ENCODE measurements at regions not wholly inside any gene's neighbourhood (a gene's known extent, or its start where the extent isn't known, plus 50 kb on each side); places are given as distances from the start of the nearest gene placed in this dataset.

GRCh38 chr13:61149331-61149730 is 266.3 kb downstream of the PCDH20 start:
- no peak for TF ChIP-seq POLR2A (IDR thresholded peaks at IDR 0.05; ENCODE audit: low read length)
- no peak for TF ChIP-seq GATA1 (IDR thresholded peaks at IDR 0.05; ENCODE audit: low read depth, low read length)
